ENCODE measurements at regions not wholly inside any gene's neighbourhood (a gene's known extent, or its start where the extent isn't known, plus 50 kb on each side); places are given as distances from the start of the nearest gene placed in this dataset.
"Not testable (repeated sequence)": the region's sequence is repeated elsewhere in the genome, so short reads cannot be mapped to it uniquely, and the experiment has no call there.

DNA sequence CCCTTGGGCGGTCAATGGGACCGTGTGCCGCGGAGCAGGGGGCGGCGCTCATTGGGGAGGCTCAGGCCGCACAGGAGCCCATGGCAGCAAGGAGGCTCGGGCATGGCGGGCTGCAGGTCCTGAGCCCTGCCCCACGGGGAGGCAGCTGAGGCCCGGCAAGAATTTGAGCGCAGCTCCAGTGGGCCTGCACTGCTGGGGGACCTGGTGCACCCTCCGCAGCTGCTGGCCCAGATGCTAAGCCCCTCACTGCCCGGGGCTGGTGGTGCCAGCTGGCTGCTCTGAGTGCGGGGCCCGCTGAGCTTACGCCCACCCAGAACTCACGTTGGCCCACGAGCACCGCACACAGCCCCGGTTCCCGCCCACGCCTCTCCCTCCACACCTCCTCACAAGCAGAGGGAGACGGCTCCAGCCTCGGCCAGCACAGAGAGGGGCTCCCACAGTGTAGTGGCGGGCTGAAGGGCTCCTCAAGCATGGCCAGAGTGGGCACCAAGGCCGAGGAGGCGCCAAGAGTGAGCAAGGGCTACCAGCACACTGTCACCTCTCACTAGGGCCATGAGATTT is 141.1 kb upstream of the OR13F1 start:
- no peak for DNase-seq (ENCODE audit: low spot score)
- Histone ChIP-seq H3K4me3 (no peak overlapping the region), H3K27ac (no peak overlapping the region)
- TF ChIP-seq, protein P1, sequence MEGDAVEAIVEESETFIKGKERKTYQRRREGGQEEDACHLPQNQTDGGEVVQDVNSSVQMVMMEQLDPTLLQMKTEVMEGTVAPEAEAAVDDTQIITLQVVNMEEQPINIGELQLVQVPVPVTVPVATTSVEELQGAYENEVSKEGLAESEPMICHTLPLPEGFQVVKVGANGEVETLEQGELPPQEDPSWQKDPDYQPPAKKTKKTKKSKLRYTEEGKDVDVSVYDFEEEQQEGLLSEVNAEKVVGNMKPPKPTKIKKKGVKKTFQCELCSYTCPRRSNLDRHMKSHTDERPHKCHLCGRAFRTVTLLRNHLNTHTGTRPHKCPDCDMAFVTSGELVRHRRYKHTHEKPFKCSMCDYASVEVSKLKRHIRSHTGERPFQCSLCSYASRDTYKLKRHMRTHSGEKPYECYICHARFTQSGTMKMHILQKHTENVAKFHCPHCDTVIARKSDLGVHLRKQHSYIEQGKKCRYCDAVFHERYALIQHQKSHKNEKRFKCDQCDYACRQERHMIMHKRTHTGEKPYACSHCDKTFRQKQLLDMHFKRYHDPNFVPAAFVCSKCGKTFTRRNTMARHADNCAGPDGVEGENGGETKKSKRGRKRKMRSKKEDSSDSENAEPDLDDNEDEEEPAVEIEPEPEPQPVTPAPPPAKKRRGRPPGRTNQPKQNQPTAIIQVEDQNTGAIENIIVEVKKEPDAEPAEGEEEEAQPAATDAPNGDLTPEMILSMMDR (IDR thresholded peaks at IDR 0.05), result no peak

DNA sequence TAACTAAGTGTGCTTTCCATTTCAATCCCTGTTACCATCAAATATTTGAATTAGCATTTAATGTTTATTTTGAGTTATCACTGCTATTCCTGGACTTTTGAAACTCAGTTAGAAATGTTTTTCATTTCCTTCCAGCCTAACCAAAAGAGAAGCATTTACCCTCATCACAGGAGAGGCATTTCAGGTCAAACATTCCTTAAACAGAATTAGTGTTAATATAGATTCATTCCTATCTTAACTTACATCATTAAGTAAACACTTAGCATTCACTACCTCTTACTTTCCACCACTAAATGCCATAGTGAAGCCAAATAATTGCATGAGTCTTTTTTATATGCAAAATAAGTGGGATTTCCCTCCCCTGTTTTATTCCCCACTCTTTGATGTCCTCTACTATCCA is 136.6 kb upstream of the OR13F1 start:
- TF ChIP-seq, protein P1 (IDR thresholded peaks at IDR 0.05), result no peak
- Histone ChIP-seq H3K27ac (no peak overlapping the region), H3K4me3 (no peak overlapping the region)
- no peak for DNase-seq (ENCODE audit: low spot score)

DNA sequence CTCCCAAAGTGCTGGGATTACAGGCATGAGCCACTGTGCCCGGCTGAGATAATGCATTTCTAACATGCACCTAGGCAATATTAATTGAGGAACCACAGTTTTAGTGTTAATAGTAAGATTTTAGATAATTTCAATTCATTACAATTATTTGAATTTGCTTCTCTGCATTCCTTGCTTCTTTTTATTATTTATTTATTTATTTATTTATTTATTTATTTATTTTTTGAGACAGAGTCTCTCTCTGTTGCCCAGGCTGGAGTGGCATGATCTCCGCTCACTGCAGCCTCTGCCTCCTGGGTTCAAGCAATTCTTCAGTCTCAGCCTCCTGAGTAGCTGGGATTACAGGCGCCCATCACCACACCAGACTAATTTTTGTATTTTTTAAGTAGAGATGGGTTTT is 135.7 kb upstream of the OR13F1 start:
- not testable (repeated sequence) for H3K4me3 ChIP-seq; H3K27ac ChIP-seq; DNase-seq (ENCODE audit: low spot score)

DNA sequence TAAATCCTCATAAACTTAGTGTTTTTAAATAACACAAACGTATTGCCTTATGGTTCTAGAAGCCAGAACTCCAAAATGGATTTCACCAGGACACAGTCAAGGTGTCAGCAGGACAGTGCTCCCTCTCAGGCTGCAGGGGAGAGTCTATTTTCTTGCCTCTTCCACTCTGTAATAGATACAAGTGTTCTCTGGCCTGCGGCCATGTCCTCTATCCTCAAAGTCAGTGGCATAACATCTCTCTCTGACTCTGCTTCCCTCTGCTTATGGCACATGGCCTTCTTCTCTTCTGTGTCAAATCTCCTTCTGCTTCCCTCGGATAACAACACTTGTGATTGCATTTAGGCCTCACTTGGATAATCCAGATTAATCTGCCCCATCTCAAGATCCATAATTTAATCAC is 129.4 kb upstream of the OR13F1 start:
- Histone ChIP-seq H3K27ac (no peak overlapping the region), H3K4me3 (no peak overlapping the region)
- DNase-seq (ENCODE audit: low spot score), result no peak
- TF ChIP-seq, protein P1 (IDR thresholded peaks at IDR 0.05), result no peak

GRCh38 chr9:104386013-104386412 is 118.0 kb upstream of the OR13F1 start:
- Histone ChIP-seq H3K4me3 (no peak overlapping the region), H3K27ac (no peak overlapping the region)
- TF ChIP-seq, protein P1 (IDR thresholded peaks at IDR 0.05), result no peak
- no peak for DNase-seq (ENCODE audit: low spot score)

DNA sequence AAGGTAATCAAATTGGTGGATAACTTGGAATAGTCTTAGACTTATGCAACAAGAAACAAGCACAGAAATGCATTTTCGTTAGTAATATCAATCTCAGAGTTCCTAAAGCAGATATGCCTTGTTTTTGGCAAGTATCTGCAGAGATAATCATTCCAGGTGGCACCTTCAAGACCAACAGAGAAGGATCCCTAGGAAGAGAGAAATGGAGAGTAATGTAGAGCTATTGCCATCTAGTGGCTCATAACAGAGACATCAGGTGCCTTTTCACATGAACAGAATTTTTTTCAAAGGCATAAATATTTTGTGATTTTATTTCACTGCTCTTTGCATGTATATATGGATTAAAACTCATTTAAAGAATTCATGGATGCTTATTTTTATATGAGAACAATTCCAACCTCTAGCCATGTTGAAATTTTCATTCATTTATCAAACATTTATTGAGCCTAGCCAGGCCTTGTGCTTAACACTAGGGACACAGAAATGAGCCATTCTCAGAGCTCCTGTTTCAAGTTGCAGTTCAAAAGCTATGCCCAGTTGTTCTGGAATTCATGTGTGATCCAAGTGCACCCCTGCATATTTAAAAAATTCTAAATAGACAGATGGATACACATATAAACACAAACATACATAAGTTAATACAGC is 117.5 kb upstream of the OR13F1 start:
- no peak for DNase-seq (ENCODE audit: low spot score)
- TF ChIP-seq, protein P1 (IDR thresholded peaks at IDR 0.05), result peak; percentile 37
- no peak overlapping the region for H3K4me3 ChIP-seq
- H3K27ac ChIP-seq, result no peak overlapping the region

GRCh38 chr9:104388071-104388470 is 116.0 kb upstream of the OR13F1 start:
- no peak for DNase-seq (ENCODE audit: low spot score)
- no peak overlapping the region for H3K4me3 ChIP-seq
- TF ChIP-seq, protein P1 (IDR thresholded peaks at IDR 0.05), result no peak
- H3K27ac ChIP-seq, result no peak overlapping the region

Measured in coronary artery (tissue), 2 donors.